CD4-positive, alpha-beta T cell (primary cell): ENCODE measurements at regions not wholly inside any gene's neighbourhood (a gene's known extent, or its start where the extent isn't known, plus 50 kb on each side); places are given as distances from the start of the nearest gene placed in this dataset.

Experiments used
- ATAC-seq: fragments of 200-7000 bp; cut with Tn5 transposase; one replicate; pipeline ENCODE4 v1.10.0; 2022; ENCODE audit warnings: mild to moderate bottlenecking; ENCODE audit not compliant: poor library complexity
- CTCF ChIA-PET: fragments of 350-600 bp; sonication (Branson Sonifier 250); formaldehyde crosslinking; loops from one replicate; lab custom pipeline; 2021; ENCODE audit warnings: antibody characterized with exemption, inconsistent platforms; lab: Charles Lee
- POLR2A ChIA-PET: fragments of 350-600 bp; sonication (Branson Sonifier 250); formaldehyde crosslinking; loops from one replicate; lab custom pipeline; 2021; ENCODE audit warnings: antibody characterized with exemption, inconsistent platforms; lab: Charles Lee
- DNase-seq, 14 experiments: peaks; one replicate each; pipeline ENCODE4 v3.0.0-alpha.2; 2013 to 2020; ENCODE audit warnings: mixed read lengths in 2 of 14
- H3K27ac ChIP-seq, 2 donors: one replicate each; pipeline versions ENCODE4 v1.5.1 to v1.7.0; 2013; ENCODE audit warnings: low read length in 2 of 2, low read depth in 1 of 2, mild to moderate bottlenecking in 1 of 2
- H3K27me3 ChIP-seq, 2 experiments: 1 replicate in 1 of 2; 2 replicates in 1 of 2; pipeline versions ENCODE4 v1.6.1 to v1.7.0; 2013; ENCODE audit warnings: low read length in 2 of 2, control low read depth in 1 of 2, mild to moderate bottlenecking in 1 of 2, moderate library complexity in 1 of 2; ENCODE audit not compliant: insufficient read depth in 2 of 2, control insufficient read depth in 1 of 2
- H3K36me3 ChIP-seq: one replicate; pipeline ENCODE4 v1.6.1; 2013; ENCODE audit warnings: low read length, control low read depth; ENCODE audit not compliant: insufficient read depth
- H3K4me1 ChIP-seq: one replicate; pipeline ENCODE4 v1.6.1; 2013; ENCODE audit warnings: low read length, control low read depth; ENCODE audit not compliant: insufficient read depth
- H3K4me3 ChIP-seq: one replicate; pipeline ENCODE4 v1.5.1; 2013; ENCODE audit warnings: mild to moderate bottlenecking, low read length, moderate library complexity
- H3K9me3 ChIP-seq, 2 experiments: 1 replicate in 1 of 2; 2 replicates in 1 of 2; pipeline versions ENCODE4 v1.6.1 to v1.7.0; 2013; ENCODE audit warnings: low read length in 2 of 2, mild to moderate bottlenecking in 2 of 2, control low read depth in 1 of 2, moderate library complexity in 1 of 2; ENCODE audit not compliant: control insufficient read depth in 1 of 2, insufficient read depth in 1 of 2
- H3K27ac Mint-ChIP-seq: one replicate; pipeline ENCODE4 v1.8.0; 2020; ENCODE audit warnings: mixed read lengths
- H3K27me3 Mint-ChIP-seq: one replicate; pipeline ENCODE4 v1.8.0; 2021; ENCODE audit warnings: mixed read lengths
- H3K36me3 Mint-ChIP-seq: one replicate; pipeline ENCODE4 v1.8.0; 2021; ENCODE audit warnings: low read depth, mixed read lengths
- H3K4me1 Mint-ChIP-seq: one replicate; pipeline ENCODE4 v1.8.0; 2021; ENCODE audit warnings: low read depth, mixed read lengths
- H3K4me3 Mint-ChIP-seq: one replicate; pipeline ENCODE4 v1.8.0; 2020; ENCODE audit warnings: mild to moderate bottlenecking, mixed read lengths
- H3K9me3 Mint-ChIP-seq: one replicate; pipeline ENCODE4 v1.8.0; 2020; ENCODE audit warnings: mixed read lengths
- intact Hi-C, 2 experiments: fragments of 100-400 bp; cut with DNase I in 1 of 2; cut with micrococcal nuclease in 1 of 2; formaldehyde crosslinking; loops; one replicate each; pipeline versions ENCODE4 v1.15.1 to v1.9.0; 2023 to 2025; cut with DNase I, micrococcal nuclease
- TF ChIP-seq, protein P1 (sequence below): fragments of 200-600 bp; IDR thresholded peaks from one replicate; pipeline ENCODE4 v1.8.0; 2022; ENCODE audit warnings: antibody characterized with exemption, mild to moderate bottlenecking

DNA sequence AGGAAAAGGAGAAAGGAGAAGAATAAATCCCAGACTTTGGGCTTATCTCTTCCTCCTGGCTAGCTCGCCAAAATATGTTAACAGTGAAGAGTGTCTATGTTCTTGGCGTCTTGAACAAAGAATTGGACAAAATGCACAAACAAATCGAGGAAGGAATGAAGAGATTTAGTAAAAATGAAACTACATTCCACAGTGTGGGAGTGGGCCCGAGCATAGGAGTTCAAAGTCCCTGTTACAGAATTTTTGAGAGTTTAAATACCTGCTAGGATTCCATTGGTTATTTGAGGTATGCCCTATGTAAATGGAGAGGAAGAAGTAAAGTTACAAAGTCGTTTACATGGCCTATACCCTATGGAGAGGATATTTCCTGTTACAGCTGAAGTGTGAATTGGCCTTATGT is 525.1 kb upstream of the CNTN5 start:
- no peaks in the 10 kb centered on the region for H3K27me3 ChIP-seq
- no peak for ATAC-seq
- TF ChIP-seq, protein P1, sequence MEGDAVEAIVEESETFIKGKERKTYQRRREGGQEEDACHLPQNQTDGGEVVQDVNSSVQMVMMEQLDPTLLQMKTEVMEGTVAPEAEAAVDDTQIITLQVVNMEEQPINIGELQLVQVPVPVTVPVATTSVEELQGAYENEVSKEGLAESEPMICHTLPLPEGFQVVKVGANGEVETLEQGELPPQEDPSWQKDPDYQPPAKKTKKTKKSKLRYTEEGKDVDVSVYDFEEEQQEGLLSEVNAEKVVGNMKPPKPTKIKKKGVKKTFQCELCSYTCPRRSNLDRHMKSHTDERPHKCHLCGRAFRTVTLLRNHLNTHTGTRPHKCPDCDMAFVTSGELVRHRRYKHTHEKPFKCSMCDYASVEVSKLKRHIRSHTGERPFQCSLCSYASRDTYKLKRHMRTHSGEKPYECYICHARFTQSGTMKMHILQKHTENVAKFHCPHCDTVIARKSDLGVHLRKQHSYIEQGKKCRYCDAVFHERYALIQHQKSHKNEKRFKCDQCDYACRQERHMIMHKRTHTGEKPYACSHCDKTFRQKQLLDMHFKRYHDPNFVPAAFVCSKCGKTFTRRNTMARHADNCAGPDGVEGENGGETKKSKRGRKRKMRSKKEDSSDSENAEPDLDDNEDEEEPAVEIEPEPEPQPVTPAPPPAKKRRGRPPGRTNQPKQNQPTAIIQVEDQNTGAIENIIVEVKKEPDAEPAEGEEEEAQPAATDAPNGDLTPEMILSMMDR: no peak
- H3K36me3 Mint-ChIP-seq: no peaks in the 10 kb centered on the region
- H3K27ac ChIP-seq: no peak overlapping the region
- no peaks in the 10 kb centered on the region for H3K9me3 Mint-ChIP-seq
- no peaks in the 10 kb centered on the region for H3K4me1 Mint-ChIP-seq
- H3K9me3 ChIP-seq: peaks cover 0 to 4% of the 10 kb centered on the region in 2 experiments
- no peak overlapping the region for H3K4me3 ChIP-seq
- CTCF ChIA-PET: no interaction called here
- intact Hi-C loops: no loop called here
- no peak overlapping the region for H3K27ac Mint-ChIP-seq
- no peaks in the 10 kb centered on the region for H3K36me3 ChIP-seq
- no peaks in the 10 kb centered on the region for H3K4me1 ChIP-seq
- DNase-seq: no peak
- POLR2A ChIA-PET: no interaction called here
- no peaks in the 10 kb centered on the region for H3K27me3 Mint-ChIP-seq
- no peak overlapping the region for H3K4me3 Mint-ChIP-seq

DNA sequence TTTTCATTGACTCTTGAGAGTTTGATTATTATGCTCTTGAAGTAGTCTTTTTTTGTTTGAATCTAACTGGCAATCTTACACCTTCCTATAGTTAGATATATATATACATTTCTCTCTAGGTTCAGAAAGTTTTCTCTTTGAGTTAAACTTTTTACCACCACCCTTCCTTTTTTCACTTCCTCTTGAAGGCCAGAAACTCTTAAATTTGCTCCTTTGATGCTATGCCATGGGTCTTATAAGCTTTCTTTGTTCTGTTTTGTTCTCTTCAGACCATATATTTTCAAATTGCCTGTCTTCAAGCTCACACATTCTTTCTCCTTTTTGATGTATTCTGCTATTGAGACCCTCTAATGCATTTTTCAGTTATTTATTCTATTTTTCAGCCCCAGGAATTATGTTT is 513.5 kb upstream of the CNTN5 start:
- ATAC-seq: no peak
- CTCF ChIA-PET: no interaction called here
- Histone ChIP-seq H3K4me3 (no peak overlapping the region), H3K27ac (no peak overlapping the region), H3K4me1 (no peaks in the 10 kb centered on the region), H3K27me3 (no peaks in the 10 kb centered on the region), H3K36me3 (no peaks in the 10 kb centered on the region), H3K9me3 (peaks cover 0 to 7% of the 10 kb centered on the region in 2 experiments)
- H3K27ac Mint-ChIP-seq: no peak overlapping the region
- TF ChIP-seq, protein P1: no peak
- no peak for DNase-seq
- H3K27me3 Mint-ChIP-seq: no peaks in the 10 kb centered on the region
- intact Hi-C loops: no loop called here
- no peak overlapping the region for H3K4me3 Mint-ChIP-seq
- POLR2A ChIA-PET: no interaction called here
- H3K36me3 Mint-ChIP-seq: no peaks in the 10 kb centered on the region
- no peaks in the 10 kb centered on the region for H3K4me1 Mint-ChIP-seq
- H3K9me3 Mint-ChIP-seq: peaks cover 21% of the 10 kb centered on the region

DNA sequence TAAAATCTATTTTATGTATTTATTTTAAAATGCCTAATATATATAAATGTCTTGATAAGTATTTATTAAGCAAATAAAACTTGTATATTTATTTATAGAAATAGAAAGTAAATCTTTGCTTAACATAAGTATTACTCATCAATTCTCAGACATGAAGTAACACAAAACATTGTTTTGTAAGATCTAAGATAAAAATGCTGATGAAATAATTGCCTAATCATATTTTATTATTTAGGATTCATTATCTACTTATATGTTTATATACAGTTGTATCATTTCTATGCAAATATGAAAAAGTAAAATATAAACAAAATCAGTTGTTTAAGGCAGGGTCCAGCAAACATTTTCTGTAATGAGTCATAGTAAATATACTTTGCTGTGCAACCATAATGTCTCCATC is 507.8 kb upstream of the CNTN5 start:
- Histone ChIP-seq H3K4me3 (no peak overlapping the region), H3K36me3 (no peaks in the 10 kb centered on the region), H3K27ac (no peak overlapping the region), H3K9me3 (peaks cover 4 to 6% of the 10 kb centered on the region in 2 experiments), H3K27me3 (no peaks in the 10 kb centered on the region), H3K4me1 (no peaks in the 10 kb centered on the region)
- no peak for DNase-seq
- H3K9me3 Mint-ChIP-seq: peaks cover 17% of the 10 kb centered on the region
- no peaks in the 10 kb centered on the region for H3K4me1 Mint-ChIP-seq
- H3K27ac Mint-ChIP-seq: no peak overlapping the region
- no peak overlapping the region for H3K4me3 Mint-ChIP-seq
- ChIA-PET POLR2A (no interaction called here), CTCF (no interaction called here)
- TF ChIP-seq, protein P1: no peak
- intact Hi-C loops: no loop called here
- no peaks in the 10 kb centered on the region for H3K36me3 Mint-ChIP-seq
- no peaks in the 10 kb centered on the region for H3K27me3 Mint-ChIP-seq
- no peak for ATAC-seq
